Muscle of leg (tissue), 3 donors: ENCODE measurements at regions not wholly inside any gene's neighbourhood (a gene's known extent, or its start where the extent isn't known, plus 50 kb on each side); places are given as distances from the start of the nearest gene placed in this dataset.
"Not testable (repeated sequence)": the region's sequence is repeated elsewhere in the genome, so short reads cannot be mapped to it uniquely, and the experiment has no call there.

Experiments used
- DNase-seq: peaks from one replicate; pipeline ENCODE4 v3.0.0; 2013
- H3K27ac ChIP-seq: one replicate; pipeline ENCODE4 v1.5.1; 2013; ENCODE audit warnings: mild to moderate bottlenecking, low read length, control low read depth
- H3K27me3 ChIP-seq: one replicate; pipeline ENCODE4 v1.6.1; 2013; ENCODE audit warnings: low read length; ENCODE audit not compliant: control insufficient read depth, insufficient read depth
- H3K36me3 ChIP-seq: one replicate; pipeline ENCODE4 v1.6.1; 2013; ENCODE audit warnings: low read length; ENCODE audit not compliant: control insufficient read depth, insufficient read depth
- H3K4me1 ChIP-seq: one replicate; pipeline ENCODE4 v1.6.1; 2013; ENCODE audit warnings: low read length; ENCODE audit not compliant: control insufficient read depth, insufficient read depth
- H3K4me3 ChIP-seq: one replicate; pipeline ENCODE4 v1.5.1; 2013; ENCODE audit warnings: low read length, control low read depth
- H3K9me3 ChIP-seq: replicated peaks from 2 replicates; pipeline ENCODE4 v1.6.1; 2013; ENCODE audit warnings: low read depth, low read length; ENCODE audit not compliant: control insufficient read depth
- WGBS: methylation state at CpG from one replicate; pipeline ENCODE4 v1.1.5; 2013; ENCODE audit warnings: missing lambda C conversion rate; ENCODE audit not compliant: insufficient coverage; 5-methylcytosine and 5-hydroxymethylcytosine counted together

GRCh38 chr2:154507186-154507585 lies 191.3 kb upstream of the KCNJ3 start:
- no CpG with 5 or more reads among the region's 2 CpGs for WGBS
- H3K4me3 ChIP-seq, result no peak overlapping the region
- H3K9me3 ChIP-seq, result no peaks in the 10 kb centered on the region

GRCh38 chr2:154518872-154519271 lies 179.6 kb upstream of the KCNJ3 start:
- Histone ChIP-seq H3K4me3 (no peak overlapping the region), H3K36me3 (no peaks in the 10 kb centered on the region), H3K9me3 (no peaks in the 10 kb centered on the region), H3K27me3 (no peaks in the 10 kb centered on the region), H3K27ac (no peak overlapping the region), H3K4me1 (no peaks in the 10 kb centered on the region)
- DNase-seq, result no peak
- no CpG with 5 or more reads among the region's 1 CpG for WGBS

More at GRCh38 chr2:154507186-154507585, 191.3 kb upstream of the KCNJ3 start:
- H3K4me1 ChIP-seq, result no peaks in the 10 kb centered on the region
- no peaks in the 10 kb centered on the region for H3K36me3 ChIP-seq
- no peak overlapping the region for H3K27ac ChIP-seq
- DNase-seq, result no peak
- H3K27me3 ChIP-seq, result no peaks in the 10 kb centered on the region

- not testable (repeated sequence) for H3K27ac ChIP-seq, H3K4me1 ChIP-seq, H3K9me3 ChIP-seq, DNase-seq, H3K36me3 ChIP-seq, H3K27me3 ChIP-seq, H3K4me3 ChIP-seq
- WGBS, result 75% methylated on average over 3 of the region's 4 CpGs
These were observed 177.5 kb upstream of the KCNJ3 start for GRCh38 chr2:154520951-154521350.

GRCh38 chr2:154526234-154526633 lies 172.3 kb upstream of the KCNJ3 start:
- Histone ChIP-seq H3K36me3 (no peaks in the 10 kb centered on the region), H3K4me3 (no peak overlapping the region), H3K9me3 (no peaks in the 10 kb centered on the region), H3K27ac (no peak overlapping the region), H3K27me3 (no peaks in the 10 kb centered on the region), H3K4me1 (peaks cover 4% of the 10 kb centered on the region)
- WGBS, result no CpG with 5 or more reads among the region's 2 CpGs
- DNase-seq, result no peak

- Histone ChIP-seq H3K36me3 (no peaks in the 10 kb centered on the region), H3K27ac (no peak overlapping the region), H3K27me3 (no peaks in the 10 kb centered on the region), H3K4me1 (peaks cover 4% of the 10 kb centered on the region), H3K4me3 (no peak overlapping the region), H3K9me3 (no peaks in the 10 kb centered on the region)
- 60% methylated on average over 1 of the region's 5 CpGs for WGBS
- DNase-seq, result peak; percentile 47
These were observed 170.5 kb upstream of the KCNJ3 start for GRCh38 chr2:154527962-154528361.

GRCh38 chr2:154532004-154532403 lies 166.5 kb upstream of the KCNJ3 start:
- no CpG with 5 or more reads among the region's 3 CpGs for WGBS
- DNase-seq, result no peak
- Histone ChIP-seq H3K27me3 (no peaks in the 10 kb centered on the region), H3K4me1 (peaks cover 4% of the 10 kb centered on the region), H3K4me3 (no peak overlapping the region), H3K36me3 (no peaks in the 10 kb centered on the region), H3K27ac (no peak overlapping the region), H3K9me3 (no peaks in the 10 kb centered on the region)

- Histone ChIP-seq H3K27me3 (no peaks in the 10 kb centered on the region), H3K4me3 (no peak overlapping the region), H3K27ac (no peak overlapping the region), H3K36me3 (no peaks in the 10 kb centered on the region), H3K4me1 (peaks cover 2% of the 10 kb centered on the region), H3K9me3 (no peaks in the 10 kb centered on the region)
- no peak for DNase-seq
- WGBS, result no CpG with 5 or more reads among the region's 2 CpGs
These were observed 165.7 kb upstream of the KCNJ3 start for GRCh38 chr2:154532763-154533162.

- Histone ChIP-seq H3K4me3 (no peak overlapping the region), H3K9me3 (no peaks in the 10 kb centered on the region), H3K36me3 (no peaks in the 10 kb centered on the region), H3K4me1 (no peaks in the 10 kb centered on the region), H3K27ac (no peak overlapping the region), H3K27me3 (no peaks in the 10 kb centered on the region)
- DNase-seq, result no peak
- WGBS, result 80% methylated on average over 1 of the region's 7 CpGs
These were observed 165.1 kb upstream of the KCNJ3 start for GRCh38 chr2:154533300-154533940.

GRCh38 chr2:154537024-154537423 lies 161.5 kb upstream of the KCNJ3 start:
- H3K27ac ChIP-seq, result no peak overlapping the region

GRCh38 chr2:154537843-154538450 lies 160.5 kb upstream of the KCNJ3 start:
- Histone ChIP-seq H3K4me3 (no peak overlapping the region), H3K27ac (peak overlapping the region; percentile 5), H3K4me1 (no peaks in the 10 kb centered on the region), H3K9me3 (no peaks in the 10 kb centered on the region), H3K36me3 (no peaks in the 10 kb centered on the region), H3K27me3 (no peaks in the 10 kb centered on the region)
- peak; percentile 68 for DNase-seq
- no CpG with 5 or more reads among the region's 1 CpG for WGBS

More at GRCh38 chr2:154537024-154537423, 161.5 kb upstream of the KCNJ3 start:
- DNase-seq, result no peak
- Histone ChIP-seq H3K4me1 (no peaks in the 10 kb centered on the region), H3K4me3 (no peak overlapping the region), H3K27me3 (no peaks in the 10 kb centered on the region), H3K36me3 (no peaks in the 10 kb centered on the region), H3K9me3 (no peaks in the 10 kb centered on the region)
